ENCODE measurements at regions not wholly inside any gene's neighbourhood (a gene's known extent, or its start where the extent isn't known, plus 50 kb on each side); places are given as distances from the start of the nearest gene placed in this dataset.
"Not testable (repeated sequence)": the region's sequence is repeated elsewhere in the genome, so short reads cannot be mapped to it uniquely, and the experiment has no call there.

DNA sequence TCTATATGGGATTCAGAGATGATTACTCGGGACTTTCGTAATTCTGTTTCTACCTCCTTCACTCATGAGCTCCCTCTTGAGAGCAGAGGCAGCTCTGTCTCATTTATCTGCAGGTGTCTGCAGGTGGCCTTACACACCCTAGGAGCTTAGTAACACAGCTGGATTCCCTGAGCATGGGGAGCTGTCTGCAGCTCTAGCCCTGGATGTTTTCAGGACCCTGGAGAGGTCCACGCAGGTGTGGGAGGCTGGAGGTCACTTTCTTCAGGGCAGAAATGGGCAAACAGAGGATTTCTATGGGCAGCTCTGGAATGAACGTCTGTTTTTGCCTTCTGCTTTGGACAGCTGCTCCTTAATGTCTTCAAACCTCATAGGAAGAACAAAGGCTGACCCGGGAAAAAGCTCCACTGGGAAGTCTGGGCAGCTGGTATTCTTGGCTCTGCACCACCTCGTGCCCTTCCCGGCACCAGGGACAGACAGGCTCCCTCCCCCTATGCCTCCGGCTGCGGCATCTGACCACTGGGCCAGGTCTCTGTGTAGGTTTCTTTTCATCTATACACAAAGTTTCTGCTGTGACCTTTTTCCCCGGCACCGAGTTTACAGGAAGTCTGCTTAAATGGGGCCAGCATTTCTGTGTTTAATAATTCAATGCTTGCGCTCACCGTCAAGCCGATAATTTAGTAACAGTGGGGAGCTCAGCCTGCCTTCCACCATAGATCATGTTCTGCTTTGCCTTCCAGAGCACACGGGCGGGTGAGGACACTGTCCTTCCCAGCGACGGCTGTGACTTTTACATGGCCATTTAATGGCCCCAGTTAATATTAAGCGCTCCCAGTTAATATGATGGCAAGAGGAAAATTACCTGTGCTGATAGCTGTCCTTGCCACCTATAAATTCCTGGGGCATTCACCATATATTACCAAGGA lies 320.2 kb upstream of the SFSWAP start:
- H2BK120ac ChIP-seq (ENCODE audit: insufficient read depth, low read length, poor library complexity) = no peak overlapping the region
- no peaks in the 10 kb centered on the region for H3K79me1 ChIP-seq (ENCODE audit: low read length)
- no peak overlapping the region for H3K9ac ChIP-seq (ENCODE audit: low read length)
- no peak overlapping the region for H4K12ac ChIP-seq (ENCODE audit: low read depth, low read length)
- H2AK5ac ChIP-seq (ENCODE audit: low read length) = no peak overlapping the region
- no peaks in the 10 kb centered on the region for H3K27me3 ChIP-seq (ENCODE audit: insufficient read depth, low read length)
- H4K91ac ChIP-seq (ENCODE audit: low read depth, low read length) = no peak overlapping the region
- H3K4me3 ChIP-seq (ENCODE audit: low read depth, low read length) = no peak overlapping the region
- H3K9me3 ChIP-seq (ENCODE audit: insufficient read depth, low read depth, low read length) = peaks cover 7% of the 10 kb centered on the region
- WGBS (ENCODE audit: extremely low coverage, insufficient coverage, insufficient read length) = no CpG with 5 or more reads among the region's 19 CpGs
- no peak overlapping the region for H2BK12ac ChIP-seq (ENCODE audit: low read length)
- H3K79me2 ChIP-seq (ENCODE audit: control insufficient read depth, insufficient read depth, low read length, poor library complexity) = no peaks in the 10 kb centered on the region
- no peak overlapping the region for H2BK5ac ChIP-seq (ENCODE audit: low read depth, low read length, poor library complexity)
- peak in 1 of 2 donors; percentile 59 for DNase-seq
- H3K18ac ChIP-seq (ENCODE audit: low read length) = no peak overlapping the region
- H3K4me2 ChIP-seq (ENCODE audit: low read length) = no peak overlapping the region
- no peak overlapping the region for H4K8ac ChIP-seq (ENCODE audit: low read depth, low read length)
- no peak overlapping the region for H3K4ac ChIP-seq (ENCODE audit: low read depth, low read length)
- H3K36me3 ChIP-seq (ENCODE audit: control insufficient read depth in 1 of 2, insufficient read depth in 2 of 2, low read length in 2 of 2) = no peaks in the 10 kb centered on the region
- no peak overlapping the region for H3K14ac ChIP-seq (ENCODE audit: low read length)
- no peak overlapping the region for H3K23ac ChIP-seq (ENCODE audit: low read length)
- no peak overlapping the region for H2AFZ ChIP-seq (ENCODE audit: insufficient read depth, low read length, poor library complexity)
- no peak overlapping the region for H3K27ac ChIP-seq (ENCODE audit: low read depth, low read length)
- no peaks in the 10 kb centered on the region for H3K4me1 ChIP-seq (ENCODE audit: control insufficient read depth in 1 of 2, insufficient read depth in 2 of 2, low read length in 2 of 2)

DNA sequence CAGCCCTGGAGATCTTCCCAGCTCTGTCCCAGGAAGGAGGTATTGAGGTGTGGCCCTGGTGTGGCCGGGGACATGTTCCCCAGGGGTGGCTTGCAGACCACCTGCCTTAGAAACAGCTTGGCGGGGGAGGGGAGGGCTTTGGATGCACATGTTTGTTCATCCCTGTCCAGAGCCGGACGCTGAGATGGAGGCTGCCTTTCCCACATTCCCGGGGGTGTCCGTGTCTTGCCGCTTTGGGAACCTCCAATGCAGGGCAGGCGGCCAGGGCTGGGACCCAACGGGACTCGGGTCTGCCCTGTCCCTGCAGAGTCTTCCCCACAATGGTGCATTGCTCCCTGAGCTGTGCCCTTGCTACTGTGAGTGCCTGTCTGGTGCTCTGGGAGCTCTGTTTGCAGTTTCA lies 319.5 kb upstream of the SFSWAP start:
- Histone ChIP-seq H4K8ac (ENCODE audit: low read depth, low read length) (no peak overlapping the region), H2BK5ac (ENCODE audit: low read depth, low read length, poor library complexity) (no peak overlapping the region), H3K4ac (ENCODE audit: low read depth, low read length) (no peak overlapping the region), H2BK120ac (ENCODE audit: insufficient read depth, low read length, poor library complexity) (no peak overlapping the region), H2AK5ac (ENCODE audit: low read length) (no peak overlapping the region), H3K27me3 (ENCODE audit: insufficient read depth, low read length) (no peaks in the 10 kb centered on the region), H3K4me3 (ENCODE audit: low read depth, low read length) (no peak overlapping the region), H4K91ac (ENCODE audit: low read depth, low read length) (no peak overlapping the region), H3K36me3 (ENCODE audit: control insufficient read depth in 1 of 2, insufficient read depth in 2 of 2, low read length in 2 of 2) (no peaks in the 10 kb centered on the region), H3K14ac (ENCODE audit: low read length) (no peak overlapping the region), H3K4me2 (ENCODE audit: low read length) (no peak overlapping the region), H2BK12ac (ENCODE audit: low read length) (no peak overlapping the region), H3K18ac (ENCODE audit: low read length) (no peak overlapping the region), H3K79me2 (ENCODE audit: control insufficient read depth, insufficient read depth, low read length, poor library complexity) (no peaks in the 10 kb centered on the region), H3K4me1 (ENCODE audit: control insufficient read depth in 1 of 2, insufficient read depth in 2 of 2, low read length in 2 of 2) (no peaks in the 10 kb centered on the region), H4K12ac (ENCODE audit: low read depth, low read length) (no peak overlapping the region), H3K9me3 (ENCODE audit: insufficient read depth, low read depth, low read length) (peaks cover 9% of the 10 kb centered on the region), H3K9ac (ENCODE audit: low read length) (no peak overlapping the region), H2AFZ (ENCODE audit: insufficient read depth, low read length, poor library complexity) (no peak overlapping the region), H3K23ac (ENCODE audit: low read length) (no peak overlapping the region), H3K79me1 (ENCODE audit: low read length) (no peaks in the 10 kb centered on the region), H3K27ac (ENCODE audit: low read depth, low read length) (no peak overlapping the region)
- WGBS (ENCODE audit: extremely low coverage, insufficient coverage, insufficient read length) = no CpG with 5 or more reads among the region's 10 CpGs
- DNase-seq = no peak

DNA sequence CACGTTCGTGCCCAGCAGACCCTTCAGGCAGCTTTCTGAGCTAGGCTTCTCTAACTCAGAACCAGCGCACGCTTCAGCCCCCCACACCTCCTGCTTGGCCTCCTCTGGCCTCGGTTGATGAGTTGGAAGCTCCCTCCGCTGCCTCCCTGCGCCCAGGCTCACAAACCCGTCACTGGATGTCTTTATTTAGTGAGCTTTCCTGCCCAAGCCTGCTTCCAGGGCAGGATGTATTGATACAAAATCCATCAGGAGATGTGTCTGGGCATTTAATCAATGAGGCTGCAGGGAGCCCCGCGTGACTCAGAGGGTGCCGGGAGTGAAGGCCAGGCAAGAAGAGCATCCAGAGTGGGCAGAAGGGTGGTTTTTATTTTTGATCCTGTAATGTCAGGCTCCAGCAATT lies 316.1 kb upstream of the SFSWAP start:
- H3K9me3 ChIP-seq (ENCODE audit: insufficient read depth, low read depth, low read length) = peaks cover 16% of the 10 kb centered on the region
- not testable (repeated sequence) for H3K4me3 ChIP-seq (ENCODE audit: low read depth, low read length); H4K91ac ChIP-seq (ENCODE audit: low read depth, low read length); H2AFZ ChIP-seq (ENCODE audit: insufficient read depth, low read length, poor library complexity); H3K23ac ChIP-seq (ENCODE audit: low read length); H2BK120ac ChIP-seq (ENCODE audit: insufficient read depth, low read length, poor library complexity); H3K14ac ChIP-seq (ENCODE audit: low read length); H3K4me1 ChIP-seq (ENCODE audit: control insufficient read depth in 1 of 2, insufficient read depth in 2 of 2, low read length in 2 of 2); H3K18ac ChIP-seq (ENCODE audit: low read length); H3K79me1 ChIP-seq (ENCODE audit: low read length); H4K12ac ChIP-seq (ENCODE audit: low read depth, low read length); H2BK5ac ChIP-seq (ENCODE audit: low read depth, low read length, poor library complexity); H4K8ac ChIP-seq (ENCODE audit: low read depth, low read length); H3K9ac ChIP-seq (ENCODE audit: low read length); H2BK12ac ChIP-seq (ENCODE audit: low read length); H2AK5ac ChIP-seq (ENCODE audit: low read length); H3K4ac ChIP-seq (ENCODE audit: low read depth, low read length); H3K36me3 ChIP-seq (ENCODE audit: control insufficient read depth in 1 of 2, insufficient read depth in 2 of 2, low read length in 2 of 2); H3K27ac ChIP-seq (ENCODE audit: low read depth, low read length); H3K27me3 ChIP-seq (ENCODE audit: insufficient read depth, low read length); DNase-seq; H3K4me2 ChIP-seq (ENCODE audit: low read length); H3K79me2 ChIP-seq (ENCODE audit: control insufficient read depth, insufficient read depth, low read length, poor library complexity)
- WGBS (ENCODE audit: extremely low coverage, insufficient coverage, insufficient read length) = no CpG with 5 or more reads among the region's 11 CpGs

DNA sequence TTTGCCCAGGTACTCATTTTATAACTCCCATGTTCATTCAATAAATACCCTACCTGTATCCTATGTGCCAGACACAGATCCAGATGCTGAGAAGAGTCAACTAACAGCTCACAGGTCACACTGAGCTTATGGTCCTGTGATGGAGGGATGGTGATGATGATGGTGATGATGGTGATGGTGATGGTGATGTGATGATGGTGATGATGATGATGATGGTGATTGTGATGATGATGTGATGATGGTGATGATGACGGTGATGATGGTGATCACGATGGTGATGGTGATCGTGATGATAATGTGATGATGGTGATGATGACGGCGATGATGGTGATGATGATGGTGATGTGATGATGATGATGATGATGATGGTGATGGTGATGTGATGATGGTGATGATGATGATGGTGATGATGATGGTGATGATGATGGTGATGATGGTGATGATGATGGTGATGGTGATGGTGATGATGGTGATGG lies 315.6 kb upstream of the SFSWAP start:
- WGBS (ENCODE audit: extremely low coverage, insufficient coverage, insufficient read length) = 100% methylated on average over 5 of the region's 5 CpGs

More for the DNA sequence above, 315.6 kb upstream of the SFSWAP start:
- H2BK5ac ChIP-seq (ENCODE audit: low read depth, low read length, poor library complexity); H3K27ac ChIP-seq (ENCODE audit: low read depth, low read length); DNase-seq; H3K4me2 ChIP-seq (ENCODE audit: low read length); H3K4ac ChIP-seq (ENCODE audit: low read depth, low read length); H3K18ac ChIP-seq (ENCODE audit: low read length); H4K91ac ChIP-seq (ENCODE audit: low read depth, low read length); H3K27me3 ChIP-seq (ENCODE audit: insufficient read depth, low read length); H2AFZ ChIP-seq (ENCODE audit: insufficient read depth, low read length, poor library complexity); H3K4me1 ChIP-seq (ENCODE audit: control insufficient read depth in 1 of 2, insufficient read depth in 2 of 2, low read length in 2 of 2); H3K36me3 ChIP-seq (ENCODE audit: control insufficient read depth in 1 of 2, insufficient read depth in 2 of 2, low read length in 2 of 2); H2BK120ac ChIP-seq (ENCODE audit: insufficient read depth, low read length, poor library complexity); H3K9ac ChIP-seq (ENCODE audit: low read length); H2AK5ac ChIP-seq (ENCODE audit: low read length); H2BK12ac ChIP-seq (ENCODE audit: low read length); H4K8ac ChIP-seq (ENCODE audit: low read depth, low read length); H3K79me1 ChIP-seq (ENCODE audit: low read length); H3K79me2 ChIP-seq (ENCODE audit: control insufficient read depth, insufficient read depth, low read length, poor library complexity); H3K14ac ChIP-seq (ENCODE audit: low read length); H4K12ac ChIP-seq (ENCODE audit: low read depth, low read length); H3K4me3 ChIP-seq (ENCODE audit: low read depth, low read length); H3K23ac ChIP-seq (ENCODE audit: low read length): not testable (repeated sequence)
- H3K9me3 ChIP-seq (ENCODE audit: insufficient read depth, low read depth, low read length) = peaks cover 16% of the 10 kb centered on the region

Data from trophoblast cell (in vitro differentiated cells and primary cell).